GF-D8 (cell line): ENCODE measurements at regions not wholly inside any gene's neighbourhood (a gene's known extent, or its start where the extent isn't known, plus 50 kb on each side); places are given as distances from the start of the nearest gene placed in this dataset.

ENCODE experiments used
- DNase-seq: peaks from one replicate; lab custom pipeline; 2025; lab: John Stamatoyannopoulos, UW

DNA sequence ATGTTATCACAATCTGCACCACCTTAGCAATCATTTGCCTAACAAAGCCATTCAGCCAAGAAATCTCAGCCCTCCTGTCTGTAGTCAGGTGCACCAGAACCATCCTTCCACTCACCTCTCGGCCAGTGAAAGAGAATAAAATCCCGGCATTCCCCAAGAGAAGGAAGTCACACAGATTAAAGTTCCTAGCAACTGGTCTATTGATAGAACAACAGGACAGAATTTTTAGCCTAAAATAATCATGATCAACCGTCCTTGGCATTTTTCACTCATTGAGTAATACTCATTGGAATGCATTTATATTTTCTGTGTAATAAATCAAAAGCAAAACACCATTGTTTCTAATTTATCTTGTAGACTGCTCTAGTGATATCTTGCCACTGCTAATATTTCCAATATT lies 85.7 kb upstream of the CDH4 start:
- no peak for DNase-seq

DNA sequence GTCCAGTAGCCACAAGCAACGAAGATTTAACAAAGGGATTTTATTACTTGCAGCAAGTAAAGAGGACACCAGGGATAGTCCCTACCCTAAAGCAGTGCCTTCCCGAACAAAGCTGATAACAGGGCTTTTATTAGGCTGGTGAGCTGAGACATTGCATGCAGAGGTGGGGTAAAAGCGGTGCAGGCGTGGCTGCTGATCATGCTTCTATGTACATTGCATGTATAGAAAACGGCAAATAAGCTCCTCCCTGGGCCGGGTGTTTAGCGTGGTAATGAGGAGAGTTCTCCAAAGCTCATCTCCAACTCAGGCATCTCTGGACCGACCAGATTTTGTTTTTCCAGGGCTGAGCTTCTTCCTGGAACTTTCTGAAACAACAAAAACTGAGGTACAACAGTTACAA lies 83.5 kb upstream of the CDH4 start:
- no peak for DNase-seq

DNA sequence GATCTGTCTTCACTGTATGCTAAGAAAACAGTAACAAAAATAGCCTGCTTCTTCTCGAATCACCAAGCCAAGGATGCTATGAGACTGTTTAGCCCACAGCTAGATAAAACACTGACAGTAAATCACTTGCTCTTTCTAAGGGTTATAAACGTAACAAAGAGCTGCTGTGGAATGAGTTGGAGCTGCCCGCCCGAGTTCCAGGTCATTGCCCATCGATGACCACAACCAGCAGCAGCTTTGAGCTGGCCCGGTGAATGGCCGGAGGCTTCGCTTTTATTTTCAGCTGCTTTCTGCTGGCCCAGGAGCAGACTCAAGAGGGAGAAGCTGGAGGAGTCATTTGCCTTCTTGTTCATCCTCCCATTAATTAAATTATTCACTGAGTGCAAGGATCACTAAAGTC lies 82.2 kb upstream of the CDH4 start:
- no peak for DNase-seq

DNA sequence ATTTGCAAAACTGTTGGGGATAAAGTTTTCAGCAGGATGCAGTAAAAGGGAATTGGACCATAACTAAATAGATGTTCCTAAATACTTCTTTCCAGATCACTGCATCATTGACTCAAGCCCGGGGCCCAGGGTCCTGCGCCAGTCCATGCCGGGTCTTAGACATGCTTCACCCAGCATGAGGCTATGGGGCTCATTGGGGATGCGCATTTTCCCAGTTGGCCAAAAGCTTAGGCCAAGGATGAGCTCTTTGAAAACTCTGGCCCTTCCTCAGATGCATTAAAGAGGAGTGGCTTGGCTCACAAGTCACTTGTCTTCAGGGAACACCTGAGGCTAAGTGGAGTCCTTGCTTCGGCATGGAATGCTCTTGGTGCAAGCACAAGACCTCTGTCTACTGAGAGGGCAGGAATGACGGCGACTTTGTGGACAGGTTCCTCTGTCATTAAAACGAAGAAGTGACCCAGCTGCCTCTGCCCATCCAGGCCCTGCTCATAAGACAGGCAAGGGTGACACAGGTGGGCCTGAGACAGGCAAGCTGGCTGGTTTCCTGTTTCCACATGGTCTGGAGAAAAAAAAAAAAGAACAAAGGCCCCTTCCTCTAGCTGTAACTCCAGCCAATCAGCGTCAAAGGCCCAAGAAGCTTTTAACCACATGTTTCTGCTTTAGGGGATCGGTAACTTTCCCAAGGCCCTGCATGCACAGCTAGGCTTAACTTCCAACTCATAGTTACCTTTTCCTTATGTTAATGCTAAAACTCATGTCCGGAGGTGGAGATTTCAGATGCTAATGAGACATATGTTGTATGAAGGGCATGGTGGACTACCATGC lies 81.4 kb upstream of the CDH4 start:
- no peak for DNase-seq

DNA sequence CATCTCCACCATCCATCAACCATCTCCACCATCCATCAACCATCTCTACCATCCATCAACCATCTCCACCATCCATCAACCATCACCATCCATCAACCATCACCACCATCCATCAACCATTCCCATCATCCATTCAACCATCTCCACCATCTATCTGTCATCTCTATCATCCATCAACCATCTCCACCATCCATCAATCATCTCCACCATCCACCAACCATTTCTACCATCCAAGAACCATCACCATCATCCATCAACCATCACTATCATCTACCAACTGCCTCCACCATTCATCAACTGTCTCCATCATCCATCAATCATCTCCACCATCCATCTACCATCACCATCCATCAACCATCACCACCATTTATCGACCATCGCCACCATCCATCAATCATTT lies 78.8 kb upstream of the CDH4 start:
- no peak for DNase-seq

DNA sequence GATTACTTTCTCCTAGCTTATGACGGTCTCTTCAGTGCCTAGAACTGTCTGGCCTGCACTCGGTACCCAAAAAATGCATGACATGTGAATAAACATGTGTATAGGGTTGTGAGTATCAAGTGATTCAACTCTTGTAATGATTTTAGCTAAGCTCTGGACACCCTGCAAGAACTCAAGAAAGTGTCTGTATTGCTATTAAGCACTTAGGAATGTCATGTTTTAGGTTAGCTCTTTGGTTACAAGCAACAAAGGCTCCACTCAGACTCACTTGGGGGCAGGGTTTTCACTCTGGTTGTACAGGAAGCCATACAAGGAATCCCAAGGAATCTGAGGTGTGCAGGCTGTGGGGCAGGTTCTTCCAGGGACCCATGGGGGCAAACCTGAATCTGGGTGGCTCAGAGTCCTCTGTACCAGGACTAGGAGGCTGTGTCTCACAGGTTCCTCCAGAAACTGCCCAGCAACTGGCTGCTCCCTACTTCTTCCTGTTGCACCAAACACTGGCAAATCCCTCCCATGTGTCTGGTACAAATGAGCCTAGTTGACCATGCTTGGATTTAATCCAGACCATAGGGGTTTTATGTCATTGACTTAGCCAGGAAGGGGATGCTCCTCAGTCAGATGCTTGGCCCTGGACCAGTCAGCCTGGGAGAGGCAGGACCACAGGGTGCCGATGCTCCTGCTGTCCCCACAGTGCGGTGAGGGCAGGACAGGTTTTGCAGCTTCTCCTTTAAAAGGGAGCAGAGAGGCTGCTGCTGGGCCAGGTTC lies 77.9 kb upstream of the CDH4 start:
- no peak for DNase-seq

DNA sequence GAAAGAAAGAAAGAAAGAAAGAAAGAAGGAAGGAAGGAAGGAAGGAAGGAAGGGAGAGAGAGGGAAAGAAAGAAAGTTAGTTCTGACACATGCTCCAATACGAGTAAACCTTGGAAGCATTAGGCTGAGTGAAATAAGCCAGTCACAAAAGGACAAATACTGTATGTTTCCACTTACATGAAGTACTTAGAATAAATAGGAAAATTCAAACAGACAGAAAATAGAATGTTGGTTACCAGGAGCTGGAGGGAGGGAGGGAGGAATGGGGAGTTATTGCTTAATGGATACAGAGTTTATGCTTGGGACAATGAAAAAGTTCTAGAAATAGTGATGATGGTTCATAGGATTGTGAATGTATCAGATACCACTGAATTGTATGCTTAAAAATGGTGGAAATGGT lies 75.2 kb upstream of the CDH4 start:
- no peak for DNase-seq

DNA sequence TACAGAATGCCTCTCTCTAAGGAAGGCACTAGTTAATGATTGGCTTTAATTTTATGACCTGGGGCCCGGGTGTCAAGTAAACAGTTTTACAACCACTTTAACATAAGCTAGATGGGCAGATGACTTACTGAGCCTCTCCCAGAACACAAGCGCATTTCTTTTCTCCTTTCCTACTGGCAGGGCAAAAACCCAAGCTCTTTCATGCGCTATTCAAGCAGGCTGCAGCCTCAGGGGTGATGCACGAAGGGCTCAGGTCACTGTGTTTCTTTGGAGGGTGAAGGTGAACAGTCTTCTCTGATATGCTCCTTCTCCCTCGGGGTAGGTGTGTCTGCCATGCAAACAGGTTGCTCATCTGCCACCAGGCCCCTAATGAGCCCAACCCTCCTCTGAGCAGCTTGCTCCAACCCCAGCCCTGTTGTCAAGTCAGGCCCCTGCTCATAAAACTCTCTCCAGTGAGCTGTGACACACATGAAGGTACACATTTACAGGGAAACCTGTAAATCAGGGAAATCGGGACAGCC lies 73.5 kb upstream of the CDH4 start:
- no peak for DNase-seq

DNA sequence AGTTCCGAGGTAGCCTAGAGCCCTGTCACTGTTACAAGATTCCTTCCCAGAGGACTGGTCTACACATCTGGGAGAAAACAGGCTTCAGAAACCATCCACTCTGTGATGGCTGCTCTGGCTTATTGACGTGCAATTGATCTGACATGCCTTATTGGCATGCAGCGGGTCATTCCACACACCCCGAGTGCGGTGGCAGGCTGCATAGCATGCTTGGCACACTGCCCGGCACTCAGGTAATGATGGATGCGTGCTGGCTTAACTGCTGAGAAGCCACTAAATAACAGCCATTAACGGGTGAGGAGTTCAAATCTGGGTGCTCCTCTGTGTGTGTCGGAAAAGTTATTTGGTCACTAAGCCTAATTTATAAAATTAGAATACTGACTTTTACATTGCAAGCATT lies 67.9 kb upstream of the CDH4 start:
- DNase-seq: no peak

DNA sequence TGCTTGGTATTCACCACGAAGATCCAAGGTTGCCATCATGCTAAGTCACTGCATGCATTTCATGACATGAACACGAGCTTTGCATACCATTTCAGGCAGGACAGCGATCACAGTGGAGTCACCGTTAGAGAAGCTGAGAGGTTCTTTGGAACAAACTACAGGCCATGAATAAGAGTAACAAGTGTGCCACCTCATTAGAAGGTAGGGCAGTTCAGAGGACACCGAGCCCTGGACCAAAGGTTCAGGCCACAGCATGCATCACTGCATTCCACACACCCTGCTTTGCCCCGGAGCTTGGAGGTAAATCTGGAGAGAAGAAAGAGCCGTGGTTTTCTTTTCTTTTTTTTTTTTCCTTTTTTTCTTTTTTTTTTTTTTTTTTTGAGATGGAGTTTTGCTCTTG lies 66.9 kb upstream of the CDH4 start:
- DNase-seq: no peak

DNA sequence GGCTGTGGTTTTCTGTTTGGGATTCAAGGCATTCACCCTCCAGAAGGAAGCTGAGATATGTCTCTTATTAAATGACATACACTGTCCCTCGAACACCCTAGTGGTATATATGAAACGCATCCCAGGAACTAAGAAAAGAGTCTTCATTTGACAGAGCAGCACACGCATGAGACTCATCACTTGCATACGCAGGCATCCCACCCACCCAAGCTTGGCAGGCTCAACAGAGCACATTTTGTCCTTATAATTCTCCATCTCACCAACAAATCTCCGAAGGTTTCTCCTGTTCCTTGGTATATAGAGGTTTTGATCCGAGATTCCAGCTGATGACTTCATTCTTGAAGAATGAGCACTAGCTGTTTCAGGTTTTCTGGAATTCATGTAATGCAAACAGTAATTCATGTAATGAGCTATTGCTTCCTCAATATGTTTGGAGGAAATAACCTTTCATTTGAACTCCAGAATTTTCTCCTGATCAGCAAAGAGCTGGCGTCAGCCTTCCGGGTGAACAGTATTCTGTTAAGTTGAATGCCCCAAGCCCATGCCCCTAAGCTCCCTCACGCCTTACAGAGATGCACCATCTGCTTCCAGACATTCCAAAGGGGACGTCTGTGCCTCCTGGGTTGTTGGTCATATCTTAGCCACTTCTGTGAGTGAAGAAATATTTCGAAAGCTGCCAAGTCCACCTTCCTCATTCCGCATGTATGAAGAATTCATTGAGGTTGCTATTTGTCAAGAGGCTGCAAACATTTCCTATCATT lies 66.0 kb upstream of the CDH4 start:
- no peak for DNase-seq

DNA sequence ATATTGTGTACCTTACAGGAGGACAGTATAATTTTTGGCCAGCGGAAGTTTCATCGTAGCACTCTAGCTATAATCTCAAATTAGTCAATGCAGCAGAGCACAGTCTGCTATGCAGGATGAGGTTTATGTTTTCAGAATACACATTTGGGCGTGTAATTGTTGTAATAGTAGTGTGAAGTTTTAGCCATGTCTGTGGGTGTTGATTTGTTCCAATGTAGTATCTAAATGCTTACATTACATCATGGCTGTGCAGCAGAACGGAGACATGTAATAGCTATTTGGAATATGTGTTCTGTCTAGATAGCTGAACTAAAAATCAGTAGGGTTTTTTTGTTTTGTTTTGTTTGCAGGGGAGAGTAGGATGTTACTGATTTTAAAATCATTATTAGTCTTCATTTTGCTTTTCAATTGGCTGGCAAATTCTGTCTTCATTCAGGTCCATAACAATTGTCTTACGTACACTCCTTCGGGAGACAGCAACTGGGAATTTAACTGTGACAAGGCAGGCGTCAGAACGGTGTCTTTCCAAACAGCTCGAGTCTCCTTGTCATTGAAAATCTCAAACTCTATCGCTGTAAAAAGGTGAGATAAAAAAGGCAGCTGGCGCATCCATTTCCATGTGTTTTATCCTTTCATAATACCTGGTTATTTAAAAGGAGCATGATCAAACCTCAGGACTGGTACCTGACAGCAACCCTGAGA lies 65.1 kb upstream of the CDH4 start:
- DNase-seq: no peak

DNA sequence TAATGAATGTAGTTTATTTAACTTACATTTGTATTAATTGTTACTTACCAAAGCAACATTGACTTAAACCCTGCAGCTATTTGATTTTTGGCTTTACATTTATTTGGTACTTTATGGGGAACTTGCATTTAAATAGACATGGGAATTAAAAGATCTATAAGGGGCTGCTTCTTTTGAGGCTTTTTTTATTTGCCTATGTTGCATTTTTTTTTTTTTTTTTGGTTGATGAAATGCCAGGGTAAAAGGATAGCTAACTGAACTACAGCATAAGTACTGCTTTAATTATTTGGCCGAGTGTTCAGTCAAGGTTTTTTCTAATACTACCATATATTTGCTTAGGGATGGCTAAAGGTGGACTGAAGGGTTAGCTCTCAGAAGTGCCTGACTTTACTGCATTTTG lies 62.5 kb upstream of the CDH4 start:
- no peak for DNase-seq

DNA sequence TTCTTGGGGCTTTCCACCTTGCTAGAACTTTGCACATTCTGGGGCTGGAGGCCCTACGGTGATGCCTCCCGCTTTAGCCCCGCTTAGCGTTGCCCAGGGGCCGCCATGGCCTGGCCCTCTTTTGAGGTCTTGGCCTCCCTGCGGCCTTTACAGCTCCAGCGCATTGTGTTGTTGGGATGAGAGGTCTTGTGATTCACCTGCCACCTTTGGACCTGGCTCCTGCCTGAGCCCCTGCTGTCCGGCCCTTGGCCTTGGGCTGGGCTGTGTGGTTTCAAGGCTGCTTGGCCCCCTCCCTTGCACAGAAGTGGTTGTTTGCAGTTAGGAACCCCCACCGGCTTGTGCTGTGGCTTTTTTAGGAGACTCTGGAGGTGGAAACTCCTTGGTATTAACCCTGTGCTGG lies 61.0 kb upstream of the CDH4 start:
- DNase-seq: no peak

DNA sequence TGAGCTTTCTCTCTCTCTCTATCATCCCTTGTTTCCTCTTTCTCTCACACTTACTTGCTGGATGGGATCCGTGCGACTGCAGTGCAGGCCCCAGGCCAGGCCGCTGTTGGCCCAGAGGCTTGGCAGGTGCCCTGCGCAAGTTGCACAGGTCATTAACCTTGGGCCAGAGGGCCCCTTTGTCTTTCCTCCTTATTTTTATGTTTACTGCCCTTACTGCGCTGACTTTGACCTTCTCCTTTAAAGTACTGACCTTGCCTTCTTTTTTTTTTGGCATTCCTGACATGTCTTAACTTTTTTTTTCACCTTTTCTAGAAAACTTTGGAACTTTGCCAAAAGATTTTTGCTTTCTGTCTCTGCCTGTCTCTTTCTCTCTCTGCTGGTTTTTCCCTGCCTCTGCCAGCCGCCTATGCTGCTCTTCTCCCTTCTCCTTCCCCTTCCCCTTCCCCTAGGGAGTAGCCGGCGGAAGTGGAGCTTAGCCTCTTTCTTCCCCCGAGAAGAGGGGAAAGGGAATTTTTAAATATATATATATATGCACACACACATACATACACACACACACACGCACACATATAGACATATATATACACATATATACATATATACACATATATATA lies 59.6 kb upstream of the CDH4 start:
- no peak for DNase-seq

DNA sequence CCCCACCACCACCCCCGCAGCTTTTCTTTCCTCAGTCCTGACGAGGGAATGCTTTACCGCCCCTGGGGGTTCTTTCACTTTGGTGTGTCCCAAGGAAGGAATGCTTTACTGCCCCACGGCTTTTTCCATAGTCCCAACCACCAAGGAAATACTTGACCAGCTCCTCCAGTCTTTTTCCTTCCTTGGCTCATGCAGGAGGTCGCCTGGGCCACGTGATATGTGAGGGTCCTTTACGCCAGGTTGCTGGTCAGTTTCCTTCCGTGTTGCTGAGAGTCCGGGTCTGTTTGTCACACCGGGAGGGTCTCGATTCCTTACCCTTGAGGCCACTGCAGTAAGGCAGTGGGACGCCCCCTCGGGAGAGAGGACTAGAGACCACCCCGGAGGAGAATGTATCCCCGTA lies 58.9 kb upstream of the CDH4 start:
- DNase-seq: no peak
